Prostate gland (tissue), 2 donors: ENCODE measurements at regions not wholly inside any gene's neighbourhood (a gene's known extent, or its start where the extent isn't known, plus 50 kb on each side); places are given as distances from the start of the nearest gene placed in this dataset.

ENCODE experiments used
- DNase-seq: peaks from one replicate; pipeline ENCODE4 v3.0.0-alpha.2; 2019; ENCODE audit warnings: low spot score
- H3K27ac ChIP-seq, 2 donors: fragments of 200-600 bp; sonication (generic); 2 replicates each; pipeline ENCODE4 v1.5.1; 2017 to 2019
- H3K27me3 ChIP-seq: fragments of 200-600 bp; sonication (generic); replicated peaks from 2 replicates; pipeline ENCODE4 v1.5.1; 2019; ENCODE audit not compliant: insufficient read depth
- H3K36me3 ChIP-seq, 2 donors: fragments of 200-600 bp; sonication (generic); 1 replicate in 1 of 2; 2 replicates in 1 of 2; pipeline versions ENCODE4 v1.5.1 to v1.8.1; 2017 to 2019
- H3K4me1 ChIP-seq: fragments of 200-600 bp; sonication (generic); replicated peaks from 2 replicates; pipeline ENCODE4 v1.5.1; 2019
- H3K4me3 ChIP-seq, 2 donors: fragments of 200-600 bp; sonication (generic); 2 replicates each; pipeline ENCODE4 v1.5.1; 2017 to 2019
- H3K9me3 ChIP-seq: fragments of 200-600 bp; sonication (generic); 2 replicates; pipeline ENCODE4 v1.5.1; 2017
- CTCF ChIP-seq, 4 experiments: fragments of 200-600 bp in 2 of 4; fragments of 450-650 bp in 2 of 4; sonication (generic) in 2 of 4; IDR thresholded peaks; 1 replicate in 3 of 4; 2 replicates in 1 of 4; pipeline ENCODE4 v1.5.1; 2016 to 2019; ENCODE audit warnings: antibody characterized with exemption in 4 of 4, mild to moderate bottlenecking in 2 of 4, moderate library complexity in 2 of 4
- POLR2A ChIP-seq: fragments of 450-650 bp; IDR thresholded peaks from one replicate; pipeline ENCODE4 v1.6.1; 2016; ENCODE audit warnings: antibody characterized with exemption, mild to moderate bottlenecking
- POLR2AphosphoS5 ChIP-seq: sonication (generic); formaldehyde crosslinking; IDR thresholded peaks from one replicate; pipeline ENCODE4 v1.6.1; 2017; ENCODE audit warnings: antibody characterized with exemption
- WGBS: methylation state at CpG from one replicate; pipeline ENCODE4 v1.1.5; 2018; 5-methylcytosine and 5-hydroxymethylcytosine counted together
- intact Hi-C: fragments of 100-400 bp; cut with DNase I; formaldehyde crosslinking; loops from one replicate; pipeline ENCODE4 v1.14.2; 2022

GRCh38 chr4:186943411-186943810 is 219.8 kb upstream of the FAT1 start:
- Histone ChIP-seq H3K27ac (no peak overlapping the region), H3K9me3 (no peaks in the 10 kb centered on the region), H3K4me1 (no peaks in the 10 kb centered on the region), H3K36me3 (no peaks in the 10 kb centered on the region), H3K4me3 (no peak overlapping the region), H3K27me3 (no peaks in the 10 kb centered on the region)
- 58% methylated on average over 2 of the region's 2 CpGs for WGBS
- intact Hi-C loops = no loop called here
- TF ChIP-seq CTCF (IDR thresholded peaks at IDR 0.05) (no peak), POLR2A (no peak), POLR2AphosphoS5 (no peak)
- DNase-seq = no peak

GRCh38 chr4:186946136-186946535 is 222.5 kb upstream of the FAT1 start:
- intact Hi-C loops = no loop called here
- TF ChIP-seq POLR2AphosphoS5 (no peak), CTCF (IDR thresholded peaks at IDR 0.05) (no peak), POLR2A (no peak)
- WGBS = 93% methylated on average over 6 of the region's 6 CpGs
- no peak overlapping the region for H3K27ac ChIP-seq
- no peaks in the 10 kb centered on the region for H3K27me3 ChIP-seq
- no peak for DNase-seq
- no peaks in the 10 kb centered on the region for H3K9me3 ChIP-seq
- no peak overlapping the region for H3K4me3 ChIP-seq
- H3K4me1 ChIP-seq = no peaks in the 10 kb centered on the region
- no peaks in the 10 kb centered on the region for H3K36me3 ChIP-seq

GRCh38 chr4:186946682-186947294 is 223.1 kb upstream of the FAT1 start:
- no peaks in the 10 kb centered on the region for H3K9me3 ChIP-seq
- H3K4me1 ChIP-seq = no peaks in the 10 kb centered on the region
- TF ChIP-seq POLR2AphosphoS5 (no peak), POLR2A (no peak), CTCF (IDR thresholded peaks at IDR 0.05) (peak in 2 of 4 experiments; percentile 18 to 32)
- no peak overlapping the region for H3K27ac ChIP-seq
- H3K36me3 ChIP-seq = no peaks in the 10 kb centered on the region
- DNase-seq = no peak
- intact Hi-C loops = no loop called here
- H3K27me3 ChIP-seq = no peaks in the 10 kb centered on the region
- WGBS = 93% methylated on average over 11 of the region's 11 CpGs
- H3K4me3 ChIP-seq = no peak overlapping the region

- Histone ChIP-seq H3K9me3 (no peaks in the 10 kb centered on the region), H3K27me3 (no peaks in the 10 kb centered on the region), H3K4me3 (no peak overlapping the region), H3K36me3 (no peaks in the 10 kb centered on the region), H3K4me1 (no peaks in the 10 kb centered on the region), H3K27ac (no peak overlapping the region)
- 53% methylated on average over 14 of the region's 14 CpGs for WGBS
- TF ChIP-seq POLR2A (no peak), CTCF (IDR thresholded peaks at IDR 0.05) (no peak), POLR2AphosphoS5 (no peak)
- DNase-seq = no peak
- intact Hi-C loops = no loop called here
Observed at GRCh38 chr4:186948361-186949242, 224.9 kb upstream of the FAT1 start.

- no peaks in the 10 kb centered on the region for H3K27me3 ChIP-seq
- no peak for TF ChIP-seq CTCF (IDR thresholded peaks at IDR 0.05)
- no peak for TF ChIP-seq POLR2A
- H3K27ac ChIP-seq = no peak overlapping the region
- H3K4me1 ChIP-seq = no peaks in the 10 kb centered on the region
- intact Hi-C loops = no loop called here
- WGBS = 89% methylated on average over 6 of the region's 6 CpGs
- no peak for DNase-seq
- no peaks in the 10 kb centered on the region for H3K36me3 ChIP-seq
- H3K4me3 ChIP-seq = no peak overlapping the region
- H3K9me3 ChIP-seq = no peaks in the 10 kb centered on the region
Observed at GRCh38 chr4:186949847-186950246, 226.2 kb upstream of the FAT1 start.
